EH (cell line): ENCODE measurements at regions not wholly inside any gene's neighbourhood (a gene's known extent, or its start where the extent isn't known, plus 50 kb on each side); places are given as distances from the start of the nearest gene placed in this dataset.

Experiments
- DNase-seq: peaks from one replicate; pipeline ENCODE4 v3.0.0-alpha.2; 2015; ENCODE audit warnings: low read depth

DNA sequence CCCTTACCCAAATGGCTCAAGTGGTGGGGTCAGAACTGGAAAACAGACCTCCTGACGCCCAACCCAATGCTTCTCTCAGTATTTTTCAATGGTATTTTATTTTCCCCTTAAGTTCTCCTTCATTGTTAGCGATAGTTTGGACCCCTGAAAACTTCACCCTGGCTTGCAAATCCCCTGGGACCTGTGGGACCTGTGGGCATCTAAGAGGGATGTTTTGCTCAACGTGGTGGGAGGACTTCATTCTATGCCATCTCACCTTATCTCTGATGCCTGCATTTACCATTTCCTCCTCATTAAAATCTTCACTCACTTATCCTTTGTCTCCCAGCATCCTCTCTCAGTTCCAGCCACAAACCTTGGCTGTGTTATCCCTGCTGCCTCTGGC, 59.4 kb upstream of the GZMB start:
- DNase-seq, result no peak

DNA sequence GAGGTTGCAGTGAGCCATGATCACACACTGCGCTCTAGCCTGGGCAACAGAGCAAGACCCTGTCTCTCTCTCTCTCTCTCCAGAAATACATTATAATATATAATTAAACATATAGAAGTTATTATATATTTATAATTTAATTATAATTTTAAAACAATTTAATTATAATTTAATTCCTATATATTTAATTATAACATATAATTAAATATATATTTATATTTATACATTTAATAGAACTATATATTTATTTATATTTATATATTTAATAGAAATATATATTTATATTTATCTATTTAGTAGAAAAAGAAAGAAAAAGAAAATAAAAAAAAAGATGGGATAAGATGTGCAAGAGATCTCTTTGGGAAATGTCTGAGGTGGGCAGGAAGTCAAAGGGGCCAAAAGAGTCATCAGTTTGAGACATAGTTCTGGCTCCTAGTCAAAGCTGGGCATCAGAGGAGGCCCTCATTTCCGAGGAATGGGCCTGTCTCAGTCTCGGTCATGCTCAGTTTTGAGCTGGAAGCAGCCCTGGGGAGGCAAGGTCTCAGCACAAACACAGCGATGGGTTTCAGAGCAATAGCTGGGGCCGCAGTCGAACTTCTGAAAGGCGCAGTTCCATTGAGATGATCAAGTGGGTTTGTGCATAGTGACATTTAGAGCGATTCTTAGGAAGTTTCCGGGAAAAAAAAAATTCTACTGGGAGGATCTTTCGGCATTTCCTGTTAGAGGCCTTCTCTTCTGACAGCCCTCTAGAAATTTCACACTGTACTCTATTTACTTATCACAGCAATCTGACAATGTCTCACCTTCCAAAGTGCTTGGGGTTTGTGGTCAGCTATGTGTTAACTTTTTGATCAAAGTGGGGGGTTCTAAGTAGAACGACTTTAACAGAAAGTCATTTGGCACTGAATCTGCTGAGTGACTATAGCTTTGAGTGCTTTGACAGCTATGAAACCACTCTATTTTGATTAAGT, 58.7 kb upstream of the GZMB start:
- no peak for DNase-seq

GRCh38 chr14:24690492-24690891, 56.5 kb upstream of the GZMB start:
- DNase-seq, result no peak

GRCh38 chr14:24688030-24688658, 54.2 kb upstream of the GZMB start:
- DNase-seq, result no peak
